ENCODE measurements at regions not wholly inside any gene's neighbourhood (a gene's known extent, or its start where the extent isn't known, plus 50 kb on each side); places are given as distances from the start of the nearest gene placed in this dataset.

DNA sequence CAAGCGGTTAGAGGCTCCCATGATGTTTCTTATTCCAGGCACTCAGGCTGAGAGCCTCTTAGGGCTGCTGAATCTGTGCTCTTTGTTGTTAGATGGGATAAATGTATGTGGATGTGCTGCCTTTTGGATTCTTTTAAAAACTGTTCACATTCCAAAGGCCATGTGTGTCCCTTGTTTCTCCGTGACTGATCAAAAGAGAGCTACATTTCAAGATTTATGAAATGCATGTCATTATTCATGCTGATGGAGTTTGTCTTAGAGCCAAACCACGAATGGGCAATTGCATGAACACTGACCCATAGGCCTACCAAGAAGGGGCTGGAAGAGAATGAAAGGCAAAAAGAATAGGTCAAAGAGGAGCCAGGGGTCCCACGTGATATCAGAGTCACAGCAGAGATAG lies 104.9 kb upstream of the TSHZ2 start:
- H3K27ac ChIP-seq (ENCODE audit: control insufficient read depth, insufficient read depth), result no peak overlapping the region
- no peak for TF ChIP-seq ZBTB4 (CRISPR knock-in tag; IDR thresholded peaks at IDR 0.05)
- TF ChIP-seq ETV6 (conservative IDR thresholded peaks at IDR 0.05 in 1 of 2, IDR thresholded peaks at IDR 0.05 in 1 of 2; ENCODE audit: borderline replicate concordance in 1 of 2, low read depth in 1 of 2), result no peak
- TF ChIP-seq PBX3 (IDR thresholded peaks at IDR 0.05; ENCODE audit: insufficient replicate concordance, low read depth, low read length), result no peak
- no peak for TF ChIP-seq SRF (IDR thresholded peaks at IDR 0.05; ENCODE audit: low read depth in 2 of 2, low read length in 2 of 2)
- no peak for TF ChIP-seq FOS (IDR thresholded peaks at IDR 0.05; ENCODE audit: borderline replicate concordance, extremely low read depth, insufficient read length)
- no peak for TF ChIP-seq BCL3 (IDR thresholded peaks at IDR 0.05; ENCODE audit: borderline replicate concordance, insufficient read depth, low read depth, low read length, poor library complexity, severe bottlenecking)
- TF ChIP-seq CHD2 (IDR thresholded peaks at IDR 0.05; ENCODE audit: borderline replicate concordance, low read depth, low read length), result no peak
- no peak for TF ChIP-seq CTCF (IDR thresholded peaks at IDR 0.05 in 2 of 3, conservative IDR thresholded peaks at IDR 0.05 in 1 of 3; ENCODE audit: control insufficient read depth in 2 of 3, extremely low read depth in 1 of 3, insufficient read depth in 1 of 3, low read depth in 3 of 3, low read length in 3 of 3)
- no peak for TF ChIP-seq RFX5 (IDR thresholded peaks at IDR 0.05; ENCODE audit: low read depth, low read length)
- TF ChIP-seq, protein P1, sequence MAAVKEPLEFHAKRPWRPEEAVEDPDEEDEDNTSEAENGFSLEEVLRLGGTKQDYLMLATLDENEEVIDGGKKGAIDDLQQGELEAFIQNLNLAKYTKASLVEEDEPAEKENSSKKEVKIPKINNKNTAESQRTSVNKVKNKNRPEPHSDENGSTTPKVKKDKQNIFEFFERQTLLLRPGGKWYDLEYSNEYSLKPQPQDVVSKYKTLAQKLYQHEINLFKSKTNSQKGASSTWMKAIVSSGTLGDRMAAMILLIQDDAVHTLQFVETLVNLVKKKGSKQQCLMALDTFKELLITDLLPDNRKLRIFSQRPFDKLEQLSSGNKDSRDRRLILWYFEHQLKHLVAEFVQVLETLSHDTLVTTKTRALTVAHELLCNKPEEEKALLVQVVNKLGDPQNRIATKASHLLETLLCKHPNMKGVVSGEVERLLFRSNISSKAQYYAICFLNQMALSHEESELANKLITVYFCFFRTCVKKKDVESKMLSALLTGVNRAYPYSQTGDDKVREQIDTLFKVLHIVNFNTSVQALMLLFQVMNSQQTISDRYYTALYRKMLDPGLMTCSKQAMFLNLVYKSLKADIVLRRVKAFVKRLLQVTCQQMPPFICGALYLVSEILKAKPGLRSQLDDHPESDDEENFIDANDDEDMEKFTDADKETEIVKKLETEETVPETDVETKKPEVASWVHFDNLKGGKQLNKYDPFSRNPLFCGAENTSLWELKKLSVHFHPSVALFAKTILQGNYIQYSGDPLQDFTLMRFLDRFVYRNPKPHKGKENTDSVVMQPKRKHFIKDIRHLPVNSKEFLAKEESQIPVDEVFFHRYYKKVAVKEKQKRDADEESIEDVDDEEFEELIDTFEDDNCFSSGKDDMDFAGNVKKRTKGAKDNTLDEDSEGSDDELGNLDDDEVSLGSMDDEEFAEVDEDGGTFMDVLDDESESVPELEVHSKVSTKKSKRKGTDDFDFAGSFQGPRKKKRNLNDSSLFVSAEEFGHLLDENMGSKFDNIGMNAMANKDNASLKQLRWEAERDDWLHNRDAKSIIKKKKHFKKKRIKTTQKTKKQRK (IDR thresholded peaks at IDR 0.05; ENCODE audit: low read depth, low read length), result no peak

More for the DNA sequence above, 104.9 kb upstream of the TSHZ2 start:
- Histone ChIP-seq H3K4me2 (ENCODE audit: control insufficient read depth, insufficient read depth) (no peak overlapping the region), H3K27me3 (replicated peaks in 1 of 2; ENCODE audit: control insufficient read depth in 2 of 2, insufficient read depth in 2 of 2, low read length in 1 of 2) (no peaks in the 10 kb centered on the region), H3K79me2 (ENCODE audit: control insufficient read depth, insufficient read depth, low read length) (no peaks in the 10 kb centered on the region), H3K36me3 (ENCODE audit: control insufficient read depth in 2 of 2, insufficient read depth in 2 of 2, low read length in 1 of 2) (no peaks in the 10 kb centered on the region), H2AFZ (ENCODE audit: control insufficient read depth, low read depth, low read length) (no peak overlapping the region), H3K4me1 (ENCODE audit: control insufficient read depth, insufficient read depth, low read length) (no peaks in the 10 kb centered on the region), H4K20me1 (ENCODE audit: control insufficient read depth, insufficient read depth) (no peaks in the 10 kb centered on the region), H3K4me3 (no peak overlapping the region), H3K9me3 (replicated peaks; ENCODE audit: control insufficient read depth, insufficient read depth, low read length) (no peaks in the 10 kb centered on the region), H3K9ac (ENCODE audit: control insufficient read depth, insufficient read depth, low read length) (no peak overlapping the region)
- WGBS (ENCODE audit: insufficient coverage, insufficient replicate concordance, low lambda C conversion rate, missing lambda C conversion rate), result 35% methylated on average over 4 of the region's 4 CpGs
- FAIRE-seq (no peak), ATAC-seq (no peak), DNase-seq (ENCODE audit: low read depth, low spot score) (no peak)
- ChIA-PET POLR2A (no interaction called here), SMC1A (ENCODE audit: uncharacterized antibody, unreplicated experiment) (interaction anchor here (1.0 kb wide), 1 partner anchor 96 kb away, joined by 3 read pairs; no protein-coding TSS in a partner anchor), RAD21 (ENCODE audit: unreplicated experiment) (no interaction called here), CTCF (no interaction called here)
- intact Hi-C loops (cut with micrococcal nuclease; ENCODE audit: unreplicated experiment) (no loop called here), in situ Hi-C loops (cut with MboI) (no loop called here)
- BruUV-seq (replicated peaks), result no TSS peak

All from GM12878 (cell line).